Mesenchymal stem cell (in vitro differentiated cells and primary cell): ENCODE measurements at regions not wholly inside any gene's neighbourhood (a gene's known extent, or its start where the extent isn't known, plus 50 kb on each side); places are given as distances from the start of the nearest gene placed in this dataset.

ENCODE experiments used
- DNase-seq: peaks from one replicate; pipeline ENCODE4 v3.0.0-alpha.2; 2013
- H2AFZ ChIP-seq: one replicate; pipeline ENCODE4 v1.6.1; 2013; ENCODE audit warnings: low read depth, mild to moderate bottlenecking, control low read depth, inconsistent platforms, low read length, moderate library complexity
- H2AK5ac ChIP-seq: 2 replicates; pipeline ENCODE4 v1.6.1; 2013; ENCODE audit warnings: low read length, moderate library complexity, mild to moderate bottlenecking, inconsistent platforms; ENCODE audit not compliant: severe bottlenecking
- H2BK120ac ChIP-seq: one replicate; pipeline ENCODE4 v1.6.1; 2013; ENCODE audit warnings: low read depth, mild to moderate bottlenecking, inconsistent platforms, low read length, moderate library complexity
- H2BK12ac ChIP-seq, 2 experiments: one replicate each; pipeline ENCODE4 v1.6.1; 2013; ENCODE audit warnings: inconsistent platforms in 2 of 2, low read length in 2 of 2, mild to moderate bottlenecking in 2 of 2, moderate library complexity in 2 of 2, control low read depth in 1 of 2
- H2BK15ac ChIP-seq: one replicate; pipeline ENCODE4 v1.6.1; 2013; ENCODE audit warnings: mild to moderate bottlenecking, low read depth, inconsistent platforms; ENCODE audit not compliant: poor library complexity, severe bottlenecking
- H2BK5ac ChIP-seq: 2 replicates; pipeline ENCODE4 v1.6.1; 2013; ENCODE audit warnings: low read depth, mild to moderate bottlenecking, low read length, control low read depth, inconsistent platforms; ENCODE audit not compliant: poor library complexity, severe bottlenecking
- H3K14ac ChIP-seq, 2 experiments: one replicate each; pipeline ENCODE4 v1.6.1; 2013; ENCODE audit warnings: inconsistent platforms in 2 of 2, low read length in 2 of 2, control low read depth in 1 of 2, mild to moderate bottlenecking in 1 of 2, moderate library complexity in 1 of 2
- H3K18ac ChIP-seq, 2 experiments: one replicate each; pipeline ENCODE4 v1.6.1; 2013; ENCODE audit warnings: inconsistent platforms in 2 of 2, low read length in 2 of 2, control low read depth in 1 of 2, low read depth in 1 of 2, mild to moderate bottlenecking in 1 of 2
- H3K23ac ChIP-seq, 2 experiments: one replicate each; pipeline ENCODE4 v1.6.1; 2013; ENCODE audit warnings: inconsistent platforms in 2 of 2, low read length in 2 of 2, mild to moderate bottlenecking in 2 of 2, moderate library complexity in 2 of 2, control low read depth in 1 of 2
- H3K27ac ChIP-seq: 2 replicates; pipeline ENCODE4 v1.5.1; 2013; ENCODE audit warnings: mild to moderate bottlenecking, moderate library complexity, low read length, control low read depth, inconsistent platforms; ENCODE audit not compliant: poor library complexity, severe bottlenecking
- H3K27me3 ChIP-seq, 2 experiments: 2 replicates each; pipeline versions ENCODE4 v1.6.1 to v1.7.0; 2013; ENCODE audit warnings: low read length in 2 of 2, mild to moderate bottlenecking in 2 of 2, moderate library complexity in 2 of 2, control low read depth in 1 of 2, inconsistent platforms in 1 of 2; ENCODE audit not compliant: control insufficient read depth in 1 of 2, insufficient read depth in 1 of 2
- H3K36me3 ChIP-seq, 2 experiments: 2 replicates each; pipeline versions ENCODE4 v1.6.1 to v1.7.0; 2013; ENCODE audit warnings: low read length in 2 of 2, control low read depth in 1 of 2, inconsistent platforms in 1 of 2, low read depth in 1 of 2, mild to moderate bottlenecking in 1 of 2; ENCODE audit not compliant: insufficient read depth in 2 of 2, control insufficient read depth in 1 of 2
- H3K4ac ChIP-seq, 2 experiments: one replicate each; pipeline ENCODE4 v1.6.1; 2013; ENCODE audit warnings: inconsistent platforms in 2 of 2, low read length in 2 of 2, mild to moderate bottlenecking in 2 of 2, moderate library complexity in 2 of 2, control low read depth in 1 of 2, low read depth in 1 of 2
- H3K4me1 ChIP-seq: 2 replicates; pipeline ENCODE4 v1.6.1; 2013; ENCODE audit warnings: low read depth, low read length, control low read depth; ENCODE audit not compliant: control insufficient read depth, insufficient read depth
- H3K4me2 ChIP-seq: 2 replicates; pipeline ENCODE4 v1.6.1; 2013; ENCODE audit warnings: low read length, mild to moderate bottlenecking, inconsistent platforms; ENCODE audit not compliant: poor library complexity, severe bottlenecking
- H3K4me3 ChIP-seq, 2 experiments: 2 replicates each; pipeline versions ENCODE4 v1.5.1 to v1.7.0; 2013; ENCODE audit warnings: low read length in 2 of 2, mild to moderate bottlenecking in 2 of 2, control low read depth in 1 of 2, low read depth in 1 of 2; ENCODE audit not compliant: insufficient read depth in 1 of 2
- H3K79me1 ChIP-seq: replicated peaks from 2 replicates; pipeline ENCODE4 v1.6.1; 2013; ENCODE audit warnings: mild to moderate bottlenecking, control low read depth, low read length, inconsistent platforms; ENCODE audit not compliant: poor library complexity, severe bottlenecking
- H3K9ac ChIP-seq: 2 replicates; pipeline ENCODE4 v1.7.0; 2013; ENCODE audit warnings: mild to moderate bottlenecking, low read length, moderate library complexity
- H3K9me3 ChIP-seq: 2 replicates; pipeline ENCODE4 v1.7.0; 2013; ENCODE audit warnings: mild to moderate bottlenecking, low read length; ENCODE audit not compliant: control insufficient read depth
- H4K8ac ChIP-seq: one replicate; pipeline ENCODE4 v1.6.1; 2013; ENCODE audit warnings: inconsistent platforms, mild to moderate bottlenecking, low read length, moderate library complexity
- H4K91ac ChIP-seq: one replicate; pipeline ENCODE4 v1.6.1; 2013; ENCODE audit warnings: mild to moderate bottlenecking, low read length, inconsistent platforms
- WGBS: methylation state at CpG from one replicate; pipeline ENCODE4 v1.1.7; 2013; ENCODE audit warnings: mixed read lengths; 5-methylcytosine and 5-hydroxymethylcytosine counted together

DNA sequence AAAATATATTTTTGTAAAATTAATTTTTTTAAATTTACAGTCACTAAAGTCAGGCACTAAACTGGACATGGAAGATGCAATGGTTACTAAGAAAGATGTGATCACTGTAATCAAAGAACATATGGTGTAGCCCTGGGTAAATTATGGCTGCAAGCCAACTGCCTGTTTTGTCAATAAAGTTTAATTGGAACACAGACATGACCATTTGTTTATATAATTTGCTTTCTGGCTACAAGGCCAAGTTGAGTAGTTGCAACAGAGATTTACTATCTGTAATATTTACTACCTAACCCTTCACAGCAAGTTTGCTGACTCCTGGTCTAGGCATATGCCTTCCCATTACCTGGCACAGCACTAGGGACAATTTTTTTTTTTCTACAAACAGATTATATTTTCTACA, 448.9 kb downstream of the ADRA2A start:
- no peak for DNase-seq
- H3K4ac ChIP-seq: no peak overlapping the region
- no peak overlapping the region for H3K4me3 ChIP-seq
- no peak overlapping the region for H3K23ac ChIP-seq
- no peak overlapping the region for H2AFZ ChIP-seq
- no peak overlapping the region for H2AK5ac ChIP-seq
- no peak overlapping the region for H4K91ac ChIP-seq
- H2BK15ac ChIP-seq: no peak overlapping the region
- H2BK12ac ChIP-seq: no peak overlapping the region
- no peaks in the 10 kb centered on the region for H3K9me3 ChIP-seq
- H2BK5ac ChIP-seq: no peak overlapping the region
- no peaks in the 10 kb centered on the region for H3K79me1 ChIP-seq
- no peak overlapping the region for H4K8ac ChIP-seq
- no peak overlapping the region for H3K18ac ChIP-seq
- no peak overlapping the region for H3K9ac ChIP-seq
- no peak overlapping the region for H3K14ac ChIP-seq
- no peaks in the 10 kb centered on the region for H3K36me3 ChIP-seq
- no peak overlapping the region for H3K27ac ChIP-seq
- no peak overlapping the region for H2BK120ac ChIP-seq
- H3K4me2 ChIP-seq: no peak overlapping the region
- H3K4me1 ChIP-seq: no peaks in the 10 kb centered on the region
- H3K27me3 ChIP-seq: no peaks in the 10 kb centered on the region

DNA sequence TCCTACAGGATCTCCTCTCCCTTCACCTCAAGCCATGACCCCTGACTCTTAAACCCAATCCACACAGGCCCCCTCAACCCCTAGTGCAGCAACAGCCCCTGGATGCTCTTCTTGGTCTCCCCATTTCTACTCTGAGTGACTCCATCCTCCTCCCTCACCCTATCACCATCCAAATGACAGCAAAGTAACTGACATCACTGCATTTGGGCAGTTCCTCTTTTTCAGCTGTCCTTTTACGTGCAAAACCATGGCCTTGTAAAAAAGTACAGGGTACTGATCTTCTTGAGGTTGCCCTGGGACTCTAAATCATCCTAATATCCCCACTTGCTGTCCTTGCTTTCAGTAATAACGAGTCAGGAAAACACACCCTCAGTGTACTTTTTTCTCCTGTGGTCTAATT, 454.9 kb downstream of the ADRA2A start:
- Histone ChIP-seq H3K9ac (no peak overlapping the region), H3K4me1 (no peaks in the 10 kb centered on the region), H3K14ac (no peak overlapping the region), H2AK5ac (no peak overlapping the region), H4K91ac (no peak overlapping the region), H2BK12ac (no peak overlapping the region), H3K18ac (no peak overlapping the region), H4K8ac (no peak overlapping the region), H2BK5ac (no peak overlapping the region), H2AFZ (no peak overlapping the region), H3K4me3 (no peak overlapping the region), H3K4ac (no peak overlapping the region), H2BK120ac (no peak overlapping the region), H3K27ac (no peak overlapping the region), H3K4me2 (no peak overlapping the region), H3K9me3 (no peaks in the 10 kb centered on the region), H3K79me1 (no peaks in the 10 kb centered on the region), H2BK15ac (no peak overlapping the region), H3K27me3 (no peaks in the 10 kb centered on the region), H3K23ac (no peak overlapping the region), H3K36me3 (no peaks in the 10 kb centered on the region)
- 51% methylated on average over 1 of the region's 2 CpGs for WGBS
- no peak for DNase-seq

DNA sequence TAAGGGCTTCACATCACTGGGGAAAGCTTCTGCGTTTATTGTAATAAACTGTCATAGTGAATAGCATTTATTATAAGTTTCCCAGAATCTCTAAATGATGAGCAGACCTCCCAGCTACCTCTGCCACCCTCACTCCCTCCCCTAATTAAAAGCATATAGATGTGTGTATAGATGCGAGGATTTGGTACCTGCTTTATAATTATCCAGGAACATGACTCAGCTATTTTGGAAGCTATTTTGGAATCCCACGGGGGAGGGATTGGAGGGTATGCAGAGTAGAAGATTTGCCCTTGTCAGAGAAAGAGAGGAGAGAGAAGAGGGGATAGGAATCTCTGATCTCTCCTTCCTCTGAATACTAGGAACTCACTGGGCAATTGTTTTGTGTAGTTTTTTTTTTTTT, 455.3 kb downstream of the ADRA2A start:
- Histone ChIP-seq H3K9ac (no peak overlapping the region), H3K23ac (no peak overlapping the region), H3K4me3 (no peak overlapping the region), H3K27ac (no peak overlapping the region), H2BK15ac (no peak overlapping the region), H3K4me2 (no peak overlapping the region), H3K18ac (no peak overlapping the region), H2BK120ac (no peak overlapping the region), H3K36me3 (no peaks in the 10 kb centered on the region), H3K4me1 (no peaks in the 10 kb centered on the region), H3K9me3 (no peaks in the 10 kb centered on the region), H2AFZ (no peak overlapping the region), H4K91ac (no peak overlapping the region), H4K8ac (no peak overlapping the region), H3K27me3 (no peaks in the 10 kb centered on the region), H3K4ac (no peak overlapping the region), H2BK5ac (no peak overlapping the region), H2AK5ac (no peak overlapping the region), H2BK12ac (no peak overlapping the region), H3K79me1 (no peaks in the 10 kb centered on the region), H3K14ac (no peak overlapping the region)
- no peak for DNase-seq
- WGBS: 74% methylated on average over 2 of the region's 3 CpGs

DNA sequence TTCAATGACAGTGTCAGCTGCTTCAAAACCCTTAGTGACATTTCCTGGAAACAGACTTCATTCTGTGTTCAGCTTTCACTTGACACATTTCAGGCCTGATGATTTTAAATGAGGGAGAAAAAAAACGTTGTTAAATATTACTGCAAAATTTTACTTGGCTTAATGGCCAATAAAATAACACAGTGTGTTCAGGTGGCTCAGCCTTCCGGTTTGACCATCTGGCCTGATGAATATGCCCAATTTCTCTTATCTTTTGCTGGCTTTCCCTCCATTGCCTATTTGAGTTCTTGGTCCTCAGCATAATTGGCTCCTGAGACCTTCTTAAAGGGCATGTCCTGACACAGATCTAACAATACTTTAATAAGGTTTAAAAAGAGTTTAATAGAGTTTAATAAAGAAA, 462.4 kb downstream of the ADRA2A start:
- Histone ChIP-seq H3K4ac (no peak overlapping the region), H3K18ac (no peak overlapping the region), H2BK15ac (no peak overlapping the region), H3K14ac (no peak overlapping the region), H2BK12ac (no peak overlapping the region), H3K4me3 (no peak overlapping the region), H3K4me2 (no peak overlapping the region), H3K23ac (no peak overlapping the region), H2AK5ac (no peak overlapping the region), H2BK5ac (no peak overlapping the region), H4K91ac (no peak overlapping the region), H3K79me1 (no peaks in the 10 kb centered on the region), H3K27ac (no peak overlapping the region), H2AFZ (no peak overlapping the region), H3K9me3 (peaks cover 4% of the 10 kb centered on the region), H3K9ac (no peak overlapping the region), H3K36me3 (no peaks in the 10 kb centered on the region), H3K4me1 (no peaks in the 10 kb centered on the region), H3K27me3 (no peaks in the 10 kb centered on the region), H2BK120ac (no peak overlapping the region), H4K8ac (no peak overlapping the region)
- DNase-seq: no peak
- WGBS: 60% methylated on average over 2 of the region's 2 CpGs
